Gastroesophageal sphincter (tissue), 4 donors: ENCODE measurements at regions not wholly inside any gene's neighbourhood (a gene's known extent, or its start where the extent isn't known, plus 50 kb on each side); places are given as distances from the start of the nearest gene placed in this dataset.

ENCODE experiments used
- ATAC-seq: fragments of 150-250 bp; one replicate; pipeline ENCODE4 v1.9.1; 2016; ENCODE audit warnings: mild to moderate bottlenecking, moderate library complexity
- H3K27ac ChIP-seq, 4 donors: fragments of 200-600 bp; sonication (generic) in 3 of 4; 1 replicate in 3 of 4; 2 replicates in 1 of 4; pipeline ENCODE4 v1.5.1; 2016 to 2019
- H3K27me3 ChIP-seq: fragments of 200-600 bp; sonication (generic); one replicate; pipeline ENCODE4 v1.5.1; 2019
- H3K36me3 ChIP-seq, 2 donors: fragments of 200-600 bp; sonication (generic); one replicate each; pipeline ENCODE4 v1.5.1; 2019; ENCODE audit warnings: control low read depth in 1 of 2
- H3K4me1 ChIP-seq, 3 donors: fragments of 200-600 bp; sonication (generic); 1 replicate in 2 of 3; 2 replicates in 1 of 3; pipeline ENCODE4 v1.5.1; 2016 to 2019; ENCODE audit warnings: control low read depth in 2 of 3
- H3K4me3 ChIP-seq, 2 donors: fragments of 200-600 bp; sonication (generic); one replicate each; pipeline ENCODE4 v1.5.1; 2019; ENCODE audit warnings: mild to moderate bottlenecking in 1 of 2, moderate library complexity in 1 of 2
- H3K9me3 ChIP-seq, 3 donors: fragments of 200-600 bp; sonication (generic); one replicate each; pipeline ENCODE4 v1.5.1; 2017 to 2019; ENCODE audit warnings: control low read depth in 2 of 3
- CTCF ChIP-seq, 4 experiments: fragments of 200-600 bp in 2 of 4; fragments of 450-650 bp in 2 of 4; sonication (generic) in 1 of 4; IDR thresholded peaks; one replicate each; pipeline ENCODE4 v1.5.1; 2017 to 2019; ENCODE audit warnings: antibody characterized with exemption in 4 of 4, mild to moderate bottlenecking in 2 of 4, moderate library complexity in 2 of 4
- EP300 ChIP-seq: sonication (generic); formaldehyde crosslinking; IDR thresholded peaks from one replicate; pipeline ENCODE4 v1.6.1; 2017; ENCODE audit warnings: antibody characterized with exemption, mild to moderate bottlenecking
- POLR2A ChIP-seq, 2 donors: fragments of 450-650 bp; IDR thresholded peaks; one replicate each; pipeline ENCODE4 v1.6.1; 2017; ENCODE audit warnings: antibody characterized with exemption in 2 of 2, mild to moderate bottlenecking in 2 of 2, moderate library complexity in 1 of 2
- POLR2AphosphoS5 ChIP-seq: sonication (generic); formaldehyde crosslinking; IDR thresholded peaks from one replicate; pipeline ENCODE4 v1.6.1; 2017; ENCODE audit warnings: antibody characterized with exemption
- WGBS, 2 donors: methylation state at CpG; one replicate each; pipeline ENCODE4 v1.1.5; 2018; ENCODE audit warnings: low coverage in 1 of 2; 5-methylcytosine and 5-hydroxymethylcytosine counted together

GRCh38 chr10:117945651-117946050 lies 101.1 kb downstream of the RAB11FIP2 start:
- Histone ChIP-seq H3K4me1 (no peaks in the 10 kb centered on the region), H3K9me3 (no peaks in the 10 kb centered on the region), H3K27me3 (peaks cover 2% of the 10 kb centered on the region), H3K4me3 (no peak overlapping the region), H3K36me3 (no peaks in the 10 kb centered on the region), H3K27ac (no peak overlapping the region)
- ATAC-seq = no peak
- WGBS, 2 donors = 100% methylated on average over 2 to 3 of the region's 5 CpGs
- no peak for TF ChIP-seq POLR2AphosphoS5
- no peak for TF ChIP-seq EP300

- no peak overlapping the region for H3K4me3 ChIP-seq
- H3K27me3 ChIP-seq = peaks cover 9% of the 10 kb centered on the region
- WGBS, 2 donors = 84 to 92% methylated on average over 6 to 8 of the region's 8 CpGs
- no peaks in the 10 kb centered on the region for H3K9me3 ChIP-seq
- H3K27ac ChIP-seq = no peak overlapping the region
- no peaks in the 10 kb centered on the region for H3K36me3 ChIP-seq
- no peak for ATAC-seq
- no peaks in the 10 kb centered on the region for H3K4me1 ChIP-seq
- TF ChIP-seq CTCF (IDR thresholded peaks at IDR 0.05) = no peak
- no peak for TF ChIP-seq POLR2AphosphoS5
- TF ChIP-seq POLR2A (IDR thresholded peaks at IDR 0.05) = no peak
- TF ChIP-seq EP300 = no peak
These were observed 100.1 kb downstream of the RAB11FIP2 start for GRCh38 chr10:117946525-117947070.

DNA sequence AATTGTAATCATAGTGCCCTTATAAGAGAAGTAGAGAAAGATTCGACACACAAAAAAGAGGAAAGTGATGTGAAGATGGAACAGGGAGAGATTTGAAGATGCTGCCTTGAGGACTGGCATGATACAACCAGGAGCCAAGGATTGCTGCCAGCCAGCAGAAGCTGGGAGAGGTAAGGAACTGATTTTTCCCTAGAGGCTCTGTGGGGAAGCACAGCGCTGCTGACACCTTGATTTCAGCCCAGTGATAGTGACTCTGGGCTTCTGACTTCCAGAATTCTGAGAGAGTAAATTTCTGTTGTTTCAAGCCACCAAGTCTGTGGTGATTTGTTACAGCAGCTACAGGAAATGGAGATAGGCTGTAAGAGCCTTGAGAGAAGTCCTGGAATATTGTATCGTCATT lies 98.2 kb downstream of the RAB11FIP2 start:
- TF ChIP-seq POLR2AphosphoS5 (no peak), POLR2A (IDR thresholded peaks at IDR 0.05) (no peak), CTCF (IDR thresholded peaks at IDR 0.05) (no peak), EP300 (no peak)
- Histone ChIP-seq H3K36me3 (no peaks in the 10 kb centered on the region), H3K9me3 (no peaks in the 10 kb centered on the region), H3K27me3 (peaks cover 9% of the 10 kb centered on the region), H3K4me3 (no peak overlapping the region), H3K27ac (no peak overlapping the region), H3K4me1 (no peaks in the 10 kb centered on the region)
- WGBS, 2 donors = 86 to 90% methylated on average over 3 of the region's 3 CpGs
- ATAC-seq = no peak

DNA sequence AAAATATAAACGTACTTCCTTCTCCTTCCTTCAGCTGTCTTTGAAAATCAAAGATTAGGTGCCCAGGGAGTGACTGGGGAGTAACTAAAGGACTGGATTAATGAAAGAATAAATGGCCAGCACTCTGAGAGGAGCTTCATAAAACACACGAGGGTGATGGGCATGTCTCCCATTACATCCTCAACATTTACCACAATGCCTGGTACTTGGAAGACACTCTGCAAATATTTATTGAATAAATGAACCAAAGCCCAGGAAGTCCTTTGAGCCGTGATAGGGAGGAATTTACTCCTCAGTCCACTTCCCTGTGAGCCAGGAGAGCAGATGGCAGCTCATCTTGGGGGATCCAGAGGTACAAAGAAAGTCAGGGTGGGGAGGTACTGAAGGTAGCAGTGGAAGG lies 96.3 kb downstream of the RAB11FIP2 start:
- no peaks in the 10 kb centered on the region for H3K9me3 ChIP-seq
- H3K4me3 ChIP-seq = no peak overlapping the region
- no peak overlapping the region for H3K27ac ChIP-seq
- no peak for ATAC-seq
- TF ChIP-seq POLR2AphosphoS5 (no peak), EP300 (no peak), CTCF (IDR thresholded peaks at IDR 0.05) (no peak), POLR2A (IDR thresholded peaks at IDR 0.05) (no peak)
- peaks cover 9% of the 10 kb centered on the region for H3K27me3 ChIP-seq
- WGBS, 2 donors = 21 to 31% methylated on average over 2 to 3 of the region's 3 CpGs
- no peaks in the 10 kb centered on the region for H3K36me3 ChIP-seq
- no peaks in the 10 kb centered on the region for H3K4me1 ChIP-seq
